GM10266 (cell line): ENCODE measurements at regions not wholly inside any gene's neighbourhood (a gene's known extent, or its start where the extent isn't known, plus 50 kb on each side); places are given as distances from the start of the nearest gene placed in this dataset.

ENCODE experiments used
- DNase-seq: peaks from one replicate; pipeline ENCODE4 v3.0.0; 2012; ENCODE audit errors: extremely low spot score
- CTCF ChIP-seq: IDR thresholded peaks from 2 replicates; pipeline ENCODE4 v1.5.1; 2012; ENCODE audit warnings: mild to moderate bottlenecking, low read depth; ENCODE audit not compliant: control insufficient read depth, insufficient read depth; ENCODE audit errors: missing control alignments

DNA sequence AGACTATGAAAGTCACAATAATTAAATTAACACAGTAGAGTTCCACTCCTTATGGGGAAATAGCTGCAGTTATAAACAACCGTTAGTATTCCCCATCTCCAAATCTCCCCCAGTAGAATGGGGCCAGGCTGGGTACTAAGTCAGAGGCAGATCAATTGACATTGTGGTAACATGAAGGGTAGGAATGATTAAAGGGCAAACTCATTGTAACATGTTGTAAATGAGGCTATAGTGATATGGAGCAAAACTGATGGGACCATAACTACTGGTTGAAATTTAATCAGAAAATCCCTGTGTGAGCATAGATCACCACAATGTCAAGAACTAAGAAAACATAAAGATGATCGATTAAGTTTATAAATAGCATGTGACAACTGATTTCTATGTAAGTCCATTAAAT, 231.9 kb upstream of the NLGN4Y start:
- no peak for TF ChIP-seq CTCF
- no peak for DNase-seq

- DNase-seq, result no peak
- TF ChIP-seq CTCF, result no peak
Observed at GRCh38 chrY:14300775-14301174, 223.6 kb upstream of the NLGN4Y start.

DNA sequence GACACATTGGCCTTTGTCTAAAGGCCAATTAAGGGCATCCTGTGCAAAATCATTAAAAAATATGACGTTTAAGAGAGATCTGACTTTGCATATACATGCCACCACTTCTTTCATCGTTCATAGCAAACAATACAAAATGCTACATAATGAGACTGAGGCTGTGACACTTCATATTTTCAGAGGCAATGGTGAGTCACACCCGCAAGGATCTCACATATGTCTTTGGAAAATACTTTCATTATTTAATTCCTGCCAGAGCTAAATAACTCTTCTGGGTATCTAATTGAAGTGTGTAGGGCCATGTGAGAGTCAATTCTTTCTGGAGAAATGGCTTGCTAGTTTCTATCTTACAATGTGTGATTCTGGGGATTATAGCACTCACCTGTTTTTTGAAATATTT, 222.8 kb upstream of the NLGN4Y start:
- no peak for DNase-seq
- TF ChIP-seq CTCF, result no peak

DNA sequence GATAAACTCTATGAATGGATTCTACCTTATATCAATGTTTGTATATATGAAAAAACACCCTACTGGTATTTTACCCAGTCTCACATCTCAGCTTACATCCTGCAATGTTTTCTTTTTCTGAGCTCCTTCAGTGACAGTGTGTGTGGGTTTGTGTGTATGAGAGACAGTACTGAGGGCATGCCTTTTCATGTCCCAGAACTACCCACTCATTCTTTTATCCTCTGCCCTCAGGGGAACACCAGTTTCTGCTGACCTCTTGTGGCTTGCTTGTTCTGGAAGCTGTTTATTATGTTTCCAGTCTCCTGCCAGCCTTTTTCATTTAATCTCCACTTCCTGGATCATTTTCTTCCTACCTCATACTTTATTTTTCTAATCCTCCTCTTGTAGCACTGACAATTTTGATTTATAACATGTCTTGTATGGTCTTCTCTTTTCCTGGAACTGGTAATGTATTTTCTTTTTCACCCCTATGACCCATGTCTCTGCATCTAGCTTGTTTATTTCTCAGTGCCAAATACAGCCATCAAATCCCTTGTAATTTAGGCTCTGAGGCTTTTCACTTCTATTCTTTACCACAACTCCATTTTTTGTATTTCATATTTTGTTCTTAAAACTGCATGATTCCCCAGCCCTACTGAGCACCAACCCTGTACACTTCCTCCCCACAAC, 195.5 kb upstream of the NLGN4Y start:
- DNase-seq, result no peak
- peak; percentile 36 for TF ChIP-seq CTCF

DNA sequence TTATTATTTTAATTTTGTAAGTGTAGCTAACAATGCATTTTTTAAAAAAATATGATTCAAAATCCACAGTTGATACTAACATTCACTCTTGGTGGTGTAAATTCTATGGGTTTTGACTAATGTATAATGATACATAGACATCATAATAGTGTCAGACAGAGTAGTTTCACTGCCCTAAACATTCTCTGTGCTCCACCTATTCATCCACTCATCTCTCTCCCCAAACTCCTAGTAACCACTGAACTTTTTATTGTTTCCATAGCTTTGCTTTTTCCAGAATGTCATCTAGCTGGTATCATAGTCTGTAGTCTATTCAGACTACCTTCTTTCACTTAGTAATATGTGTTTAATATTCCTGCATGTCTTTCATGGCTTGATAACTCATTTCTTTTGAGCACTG, 194.0 kb upstream of the NLGN4Y start:
- DNase-seq, result no peak
- TF ChIP-seq CTCF, result no peak

DNA sequence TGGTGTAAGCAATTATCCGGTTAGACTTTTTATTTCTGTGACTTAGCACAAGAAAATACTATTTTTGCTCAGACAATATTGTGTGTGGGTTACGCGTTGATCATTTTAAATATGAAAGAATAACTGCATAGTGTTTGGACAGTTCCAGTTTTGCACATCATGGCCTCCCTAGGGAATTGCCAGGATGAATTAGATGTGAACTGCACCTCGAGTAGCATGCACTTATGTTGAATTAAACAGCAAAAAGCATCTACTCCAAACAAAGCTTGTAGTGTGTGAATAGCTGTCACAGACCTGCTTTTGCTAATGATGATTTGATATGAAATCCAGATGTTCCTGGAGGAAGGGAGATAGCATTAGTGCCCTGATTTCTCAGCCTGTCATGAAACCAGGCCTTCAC, 184.8 kb upstream of the NLGN4Y start:
- DNase-seq, result no peak
- TF ChIP-seq CTCF, result no peak

- no peak for TF ChIP-seq CTCF
- peak; percentile 15 for DNase-seq
Observed at GRCh38 chrY:14340459-14341143, 183.7 kb upstream of the NLGN4Y start.
